ENCODE measurements at regions not wholly inside any gene's neighbourhood (a gene's known extent, or its start where the extent isn't known, plus 50 kb on each side); places are given as distances from the start of the nearest gene placed in this dataset.

- Histone ChIP-seq H3K27ac (ENCODE audit: low read depth, low read length) (no peak overlapping the region), H3K36me3 (ENCODE audit: insufficient read depth, low read length) (no peaks in the 10 kb centered on the region), H3K4me2 (ENCODE audit: low read length) (no peak overlapping the region), H3K9me3 (ENCODE audit: insufficient read depth, low read depth, low read length) (no peaks in the 10 kb centered on the region), H3K9ac (ENCODE audit: low read length) (no peak overlapping the region), H3K4me1 (ENCODE audit: insufficient read depth, low read length) (no peaks in the 10 kb centered on the region), H3K79me2 (ENCODE audit: insufficient read depth, low read length) (no peaks in the 10 kb centered on the region), H3K4me3 (ENCODE audit: insufficient read depth, low read depth, low read length) (no peak overlapping the region), H3K27me3 (ENCODE audit: insufficient read depth, low read length) (no peaks in the 10 kb centered on the region), H4K20me1 (ENCODE audit: insufficient read depth, low read length) (no peaks in the 10 kb centered on the region), H2AFZ (ENCODE audit: low read depth, low read length) (no peak overlapping the region)
- Mint-ChIP-seq H3K27ac (ENCODE audit: unreplicated experiment) (no peak overlapping the region), H3K4me1 (ENCODE audit: low read depth, unreplicated experiment) (peaks cover 5% of the 10 kb centered on the region), H3K4me3 (ENCODE audit: unreplicated experiment) (no peak overlapping the region), H3K27me3 (ENCODE audit: low read depth, unreplicated experiment) (no peaks in the 10 kb centered on the region), H3K36me3 (ENCODE audit: low read depth, unreplicated experiment) (no peaks in the 10 kb centered on the region), H3K9me3 (ENCODE audit: unreplicated experiment) (no peaks in the 10 kb centered on the region)
- no peak for FAIRE-seq
- DNase-seq (ENCODE audit: low read depth): no peak
- TF ChIP-seq EZH2 (IDR thresholded peaks at IDR 0.05; ENCODE audit: insufficient read depth, low read length): no peak
- TF ChIP-seq CTCF (IDR thresholded peaks at IDR 0.05; ENCODE audit: insufficient read depth, low read depth, low read length): no peak
Observed at GRCh38 chr4:123876143-123876542, 479.5 kb downstream of the SPRY1 start.

GRCh38 chr4:123876671-123877101, 480.1 kb downstream of the SPRY1 start:
- no peaks in the 10 kb centered on the region for H3K9me3 Mint-ChIP-seq (ENCODE audit: unreplicated experiment)
- no peak overlapping the region for H2AFZ ChIP-seq (ENCODE audit: low read depth, low read length)

More at GRCh38 chr4:123876671-123877101, 480.1 kb downstream of the SPRY1 start:
- Histone ChIP-seq H3K9me3 (ENCODE audit: insufficient read depth, low read depth, low read length) (no peaks in the 10 kb centered on the region), H3K4me3 (ENCODE audit: insufficient read depth, low read depth, low read length) (no peak overlapping the region), H3K9ac (ENCODE audit: low read length) (no peak overlapping the region), H4K20me1 (ENCODE audit: insufficient read depth, low read length) (no peaks in the 10 kb centered on the region), H3K4me1 (ENCODE audit: insufficient read depth, low read length) (no peaks in the 10 kb centered on the region), H3K4me2 (ENCODE audit: low read length) (no peak overlapping the region), H3K36me3 (ENCODE audit: insufficient read depth, low read length) (no peaks in the 10 kb centered on the region), H3K27ac (ENCODE audit: low read depth, low read length) (no peak overlapping the region), H3K79me2 (ENCODE audit: insufficient read depth, low read length) (no peaks in the 10 kb centered on the region), H3K27me3 (ENCODE audit: insufficient read depth, low read length) (no peaks in the 10 kb centered on the region)
- Mint-ChIP-seq H3K4me1 (ENCODE audit: low read depth, unreplicated experiment) (peaks cover 3% of the 10 kb centered on the region), H3K36me3 (ENCODE audit: low read depth, unreplicated experiment) (no peaks in the 10 kb centered on the region), H3K27me3 (ENCODE audit: low read depth, unreplicated experiment) (no peaks in the 10 kb centered on the region), H3K4me3 (ENCODE audit: unreplicated experiment) (no peak overlapping the region), H3K27ac (ENCODE audit: unreplicated experiment) (no peak overlapping the region)
- TF ChIP-seq EZH2 (IDR thresholded peaks at IDR 0.05; ENCODE audit: insufficient read depth, low read length) (no peak), CTCF (IDR thresholded peaks at IDR 0.05; ENCODE audit: insufficient read depth, low read depth, low read length) (no peak)
- DNase-seq (ENCODE audit: low read depth): peak; percentile 56
- FAIRE-seq: no peak
